ENCODE measurements at regions not wholly inside any gene's neighbourhood (a gene's known extent, or its start where the extent isn't known, plus 50 kb on each side); places are given as distances from the start of the nearest gene placed in this dataset.

- Histone ChIP-seq H3K9me2 (ENCODE audit: insufficient read depth, low read length) (no peaks in the 10 kb centered on the region), H3K4me3 (ENCODE audit: low read length) (no peak overlapping the region), H4K20me1 (ENCODE audit: insufficient read depth) (no peaks in the 10 kb centered on the region), H2AFZ (ENCODE audit: low read depth, low read length) (no peak overlapping the region), H3K27ac (ENCODE audit: low read length) (no peak overlapping the region), H3F3A (ENCODE audit: insufficient read depth, low read length, poor library complexity, severe bottlenecking) (no peaks in the 10 kb centered on the region), H3K9me3 (ENCODE audit: low read length) (no peaks in the 10 kb centered on the region), H3K27me3 (ENCODE audit: insufficient read depth, low read depth, low read length) (no peaks in the 10 kb centered on the region), H3K36me3 (ENCODE audit: insufficient read depth, low read length) (no peaks in the 10 kb centered on the region), H3K9ac (ENCODE audit: low read length) (no peak overlapping the region), H3K79me2 (replicated peaks; ENCODE audit: insufficient read depth, low read length) (no peaks in the 10 kb centered on the region), H3K4me2 (ENCODE audit: low read length) (no peak overlapping the region)
- TF ChIP-seq SMC3 (conservative IDR thresholded peaks at IDR 0.05; ENCODE audit: poor library complexity) (no peak), EP300 (conservative IDR thresholded peaks at IDR 0.05; ENCODE audit: poor library complexity, severe bottlenecking) (no peak), MXI1 (conservative IDR thresholded peaks at IDR 0.05; ENCODE audit: poor library complexity, severe bottlenecking) (no peak), CTCF (IDR thresholded peaks at IDR 0.05; ENCODE audit: poor library complexity, severe bottlenecking) (no peak), EZH2 (IDR thresholded peaks at IDR 0.05; ENCODE audit: borderline replicate concordance, insufficient read depth, low read length, poor library complexity, severe bottlenecking) (no peak), RAD21 (conservative IDR thresholded peaks at IDR 0.05) (no peak), TAF1 (IDR thresholded peaks at IDR 0.05; ENCODE audit: low read depth) (no peak), REST (IDR thresholded peaks at IDR 0.05; ENCODE audit: borderline replicate concordance) (no peak), POLR2AphosphoS5 (IDR thresholded peaks at IDR 0.05) (no peak)
Observed at GRCh38 chr14:86892152-86892956, 1100.6 kb downstream of the GALC start.

DNA sequence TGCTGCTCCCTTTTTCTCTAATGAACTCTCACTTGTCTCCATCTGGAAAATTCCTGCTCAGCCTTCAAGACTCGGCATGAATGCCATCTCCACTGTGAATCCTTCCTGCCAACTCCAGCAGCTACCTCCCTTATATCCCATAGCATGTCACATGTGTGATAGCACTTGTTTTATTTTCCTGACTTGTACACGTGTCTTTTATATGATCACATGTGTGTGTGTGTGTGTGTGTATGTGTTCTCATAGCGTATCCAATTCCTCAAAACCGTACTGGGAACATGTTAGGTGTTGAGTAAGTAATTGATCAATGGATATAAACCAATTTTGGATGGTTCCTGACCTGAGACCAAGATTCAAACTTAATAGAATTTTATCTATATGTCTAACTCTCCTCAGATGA lies 1107.7 kb downstream of the GALC start:
- Histone ChIP-seq H3K9me3 (ENCODE audit: low read length) (no peaks in the 10 kb centered on the region), H4K20me1 (ENCODE audit: insufficient read depth) (no peaks in the 10 kb centered on the region), H2AFZ (ENCODE audit: low read depth, low read length) (no peak overlapping the region), H3K9ac (ENCODE audit: low read length) (no peak overlapping the region), H3K36me3 (ENCODE audit: insufficient read depth, low read length) (no peaks in the 10 kb centered on the region), H3K9me2 (ENCODE audit: insufficient read depth, low read length) (no peaks in the 10 kb centered on the region), H3K27me3 (ENCODE audit: insufficient read depth, low read depth, low read length) (no peaks in the 10 kb centered on the region), H3F3A (ENCODE audit: insufficient read depth, low read length, poor library complexity, severe bottlenecking) (no peaks in the 10 kb centered on the region), H3K79me2 (replicated peaks; ENCODE audit: insufficient read depth, low read length) (no peaks in the 10 kb centered on the region), H3K27ac (ENCODE audit: low read length) (no peak overlapping the region), H3K4me3 (ENCODE audit: low read length) (no peak overlapping the region), H3K4me2 (ENCODE audit: low read length) (no peak overlapping the region)
- TF ChIP-seq POLR2AphosphoS5 (IDR thresholded peaks at IDR 0.05) (no peak), EP300 (conservative IDR thresholded peaks at IDR 0.05; ENCODE audit: poor library complexity, severe bottlenecking) (no peak), RAD21 (conservative IDR thresholded peaks at IDR 0.05) (no peak), REST (IDR thresholded peaks at IDR 0.05; ENCODE audit: borderline replicate concordance) (no peak), CTCF (IDR thresholded peaks at IDR 0.05; ENCODE audit: poor library complexity, severe bottlenecking) (no peak), MXI1 (conservative IDR thresholded peaks at IDR 0.05; ENCODE audit: poor library complexity, severe bottlenecking) (no peak), TAF1 (IDR thresholded peaks at IDR 0.05; ENCODE audit: low read depth) (no peak), EZH2 (IDR thresholded peaks at IDR 0.05; ENCODE audit: borderline replicate concordance, insufficient read depth, low read length, poor library complexity, severe bottlenecking) (no peak), SMC3 (conservative IDR thresholded peaks at IDR 0.05; ENCODE audit: poor library complexity) (no peak)
